ENCODE measurements at regions not wholly inside any gene's neighbourhood (a gene's known extent, or its start where the extent isn't known, plus 50 kb on each side); places are given as distances from the start of the nearest gene placed in this dataset.

DNA sequence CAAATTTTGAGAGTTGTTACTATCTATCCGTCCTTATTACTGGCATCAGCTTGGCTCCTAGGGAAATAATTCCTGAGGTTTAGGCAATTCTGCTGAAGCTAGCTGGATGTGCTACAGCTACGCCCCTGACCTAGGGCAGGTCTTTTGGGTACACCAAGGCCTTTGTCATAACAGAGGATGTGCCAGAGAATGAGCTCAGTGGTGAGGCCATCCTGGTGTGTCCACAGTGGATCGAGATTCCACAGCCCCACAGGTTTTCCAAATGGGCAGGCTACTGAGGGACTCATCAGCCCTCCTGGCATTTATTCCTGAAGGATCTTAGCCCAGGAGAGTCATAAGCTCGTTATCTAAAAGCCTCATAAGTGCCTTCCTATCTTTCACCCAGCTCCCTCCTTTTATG, 475.2 kb upstream of the USP24 start:
- 49 to 68% methylated on average over 4 of the region's 4 CpGs for WGBS, 2 donors
- intact Hi-C loops (cut with DNase I; ENCODE audit: low total_unique reads) = no loop called here
- no peak overlapping the region for H3K4me3 ChIP-seq (ENCODE audit: low read depth, poor library complexity, severe bottlenecking)
- no peak for DNase-seq (ENCODE audit: low spot score in 2 of 2)
- TF ChIP-seq, protein P1, sequence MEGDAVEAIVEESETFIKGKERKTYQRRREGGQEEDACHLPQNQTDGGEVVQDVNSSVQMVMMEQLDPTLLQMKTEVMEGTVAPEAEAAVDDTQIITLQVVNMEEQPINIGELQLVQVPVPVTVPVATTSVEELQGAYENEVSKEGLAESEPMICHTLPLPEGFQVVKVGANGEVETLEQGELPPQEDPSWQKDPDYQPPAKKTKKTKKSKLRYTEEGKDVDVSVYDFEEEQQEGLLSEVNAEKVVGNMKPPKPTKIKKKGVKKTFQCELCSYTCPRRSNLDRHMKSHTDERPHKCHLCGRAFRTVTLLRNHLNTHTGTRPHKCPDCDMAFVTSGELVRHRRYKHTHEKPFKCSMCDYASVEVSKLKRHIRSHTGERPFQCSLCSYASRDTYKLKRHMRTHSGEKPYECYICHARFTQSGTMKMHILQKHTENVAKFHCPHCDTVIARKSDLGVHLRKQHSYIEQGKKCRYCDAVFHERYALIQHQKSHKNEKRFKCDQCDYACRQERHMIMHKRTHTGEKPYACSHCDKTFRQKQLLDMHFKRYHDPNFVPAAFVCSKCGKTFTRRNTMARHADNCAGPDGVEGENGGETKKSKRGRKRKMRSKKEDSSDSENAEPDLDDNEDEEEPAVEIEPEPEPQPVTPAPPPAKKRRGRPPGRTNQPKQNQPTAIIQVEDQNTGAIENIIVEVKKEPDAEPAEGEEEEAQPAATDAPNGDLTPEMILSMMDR (IDR thresholded peaks at IDR 0.05) = no peak
- no peak for TF ChIP-seq POLR2A (IDR thresholded peaks at IDR 0.05)

DNA sequence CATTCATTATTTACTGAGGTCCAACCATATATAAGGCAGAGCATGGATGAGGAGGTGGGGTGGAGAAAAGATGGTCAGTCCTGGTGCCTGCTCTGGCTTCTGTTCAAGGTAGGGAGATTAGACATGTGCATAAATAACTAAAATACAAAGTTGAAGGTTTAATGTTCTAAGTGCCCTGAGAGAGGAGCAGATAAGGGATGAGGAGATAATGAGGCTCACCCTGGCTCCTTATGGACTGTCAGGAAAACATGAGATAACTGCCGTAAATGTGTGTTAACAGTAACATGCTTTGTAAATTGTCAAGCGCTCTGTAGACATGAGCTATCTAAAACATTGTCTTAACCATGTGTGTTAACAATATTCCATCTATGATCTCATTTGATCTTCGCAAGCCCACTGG, 474.6 kb upstream of the USP24 start:
- TF ChIP-seq POLR2A (IDR thresholded peaks at IDR 0.05) = no peak
- TF ChIP-seq, protein P1 (IDR thresholded peaks at IDR 0.05) = no peak
- no peak overlapping the region for H3K4me3 ChIP-seq (ENCODE audit: low read depth, poor library complexity, severe bottlenecking)
- 88 to 98% methylated on average over 3 of the region's 3 CpGs for WGBS, 2 donors
- no peak for DNase-seq (ENCODE audit: low spot score in 2 of 2)
- intact Hi-C loops (cut with DNase I; ENCODE audit: low total_unique reads) = no loop called here

- peak; percentile 75 to 89 for DNase-seq (ENCODE audit: low spot score in 2 of 2)
- TF ChIP-seq, protein P1 (IDR thresholded peaks at IDR 0.05) = no peak
- TF ChIP-seq POLR2A (IDR thresholded peaks at IDR 0.05) = no peak
- H3K4me3 ChIP-seq (ENCODE audit: low read depth, poor library complexity, severe bottlenecking) = no peak overlapping the region
- WGBS, 2 donors = 52 to 59% methylated on average over 7 of the region's 7 CpGs
- intact Hi-C loops (cut with DNase I; ENCODE audit: low total_unique reads) = no loop called here
These were observed 470.4 kb upstream of the USP24 start for GRCh38 chr1:55685560-55685959.

GRCh38 chr1:55684131-55684650, 469.0 kb upstream of the USP24 start:
- no peak for DNase-seq (ENCODE audit: low spot score in 2 of 2)
- TF ChIP-seq, protein P1 (IDR thresholded peaks at IDR 0.05) = no peak
- TF ChIP-seq POLR2A (IDR thresholded peaks at IDR 0.05) = no peak
- intact Hi-C loops (cut with DNase I; ENCODE audit: low total_unique reads) = no loop called here
- H3K4me3 ChIP-seq (ENCODE audit: low read depth, poor library complexity, severe bottlenecking) = no peak overlapping the region

DNA sequence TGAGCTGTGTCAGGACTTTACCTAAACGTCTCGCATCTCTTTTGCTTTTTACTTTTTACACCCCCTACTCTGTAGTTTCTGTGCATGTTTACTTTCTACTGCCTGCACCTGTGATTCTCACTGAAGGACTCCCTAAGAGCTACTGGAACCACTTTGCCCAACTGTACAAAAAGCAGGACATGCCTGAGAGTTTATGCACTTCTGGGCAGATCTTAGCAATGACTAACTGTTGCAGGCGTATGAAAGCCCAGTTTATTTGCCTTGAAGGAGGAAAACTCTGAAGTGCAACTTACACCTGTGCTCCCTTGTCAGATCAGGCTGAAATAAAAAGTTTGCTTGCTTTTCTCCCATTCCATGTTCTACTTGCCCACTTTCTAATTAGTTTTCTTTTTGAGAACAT, 467.0 kb upstream of the USP24 start:
- TF ChIP-seq, protein P1 (IDR thresholded peaks at IDR 0.05) = no peak
- no peak for TF ChIP-seq POLR2A (IDR thresholded peaks at IDR 0.05)
- no peak for DNase-seq (ENCODE audit: low spot score in 2 of 2)
- H3K4me3 ChIP-seq (ENCODE audit: low read depth, poor library complexity, severe bottlenecking) = no peak overlapping the region
- intact Hi-C loops (cut with DNase I; ENCODE audit: low total_unique reads) = no loop called here
- 92 to 93% methylated on average over 3 of the region's 3 CpGs for WGBS, 2 donors

- H3K4me3 ChIP-seq (ENCODE audit: low read depth, poor library complexity, severe bottlenecking) = no peak overlapping the region
- TF ChIP-seq, protein P1 (IDR thresholded peaks at IDR 0.05) = no peak
- no peak for TF ChIP-seq POLR2A (IDR thresholded peaks at IDR 0.05)
- intact Hi-C loops (cut with DNase I; ENCODE audit: low total_unique reads) = no loop called here
- DNase-seq (ENCODE audit: low spot score in 2 of 2) = no peak
These were observed 464.8 kb upstream of the USP24 start for GRCh38 chr1:55679971-55680370.

Data from lower leg skin (tissue), 4 donors.